Esophagus squamous epithelium (tissue), 5 donors: ENCODE measurements at regions not wholly inside any gene's neighbourhood (a gene's known extent, or its start where the extent isn't known, plus 50 kb on each side); places are given as distances from the start of the nearest gene placed in this dataset.
A peak's percentile ranks its signal among the peaks of the same experiment; 100 is the strongest.

Experiments
- DNase-seq: peaks from one replicate; lab custom pipeline; 2025; lab: John Stamatoyannopoulos, UW
- H3K27ac ChIP-seq, 4 donors: fragments of 200-600 bp; sonication (generic); one replicate each; pipeline ENCODE4 v1.5.1; 2016 to 2019; ENCODE audit warnings: mild to moderate bottlenecking in 1 of 4
- H3K27me3 ChIP-seq, 4 donors: fragments of 200-600 bp; sonication (generic); 1 replicate in 3 of 4; 2 replicates in 1 of 4; pipeline versions ENCODE4 v1.5.1 to v1.6.0; 2017 to 2021; ENCODE audit warnings: antibody characterized with exemption in 1 of 4
- H3K36me3 ChIP-seq, 3 donors: fragments of 200-600 bp; sonication (generic); one replicate each; pipeline ENCODE4 v1.5.1; 2016 to 2019
- H3K4me1 ChIP-seq, 3 donors: fragments of 200-600 bp; sonication (generic); one replicate each; pipeline ENCODE4 v1.5.1; 2017 to 2019
- H3K4me3 ChIP-seq, 4 donors: fragments of 200-600 bp; sonication (generic); 1 replicate in 3 of 4; 2 replicates in 1 of 4; pipeline ENCODE4 v1.5.1; 2016 to 2019; ENCODE audit warnings: mild to moderate bottlenecking in 2 of 4, moderate library complexity in 1 of 4
- H3K9me3 ChIP-seq, 3 donors: fragments of 200-600 bp; sonication (generic); one replicate each; pipeline ENCODE4 v1.5.1; 2016 to 2019
- CTCF ChIP-seq, 6 experiments: fragments of 450-650 bp in 4 of 6; fragments of 200-600 bp in 2 of 6; sonication (generic) in 2 of 6; IDR thresholded peaks; one replicate each; pipeline ENCODE4 v1.5.1; 2016 to 2019; ENCODE audit warnings: antibody characterized with exemption in 6 of 6, mild to moderate bottlenecking in 4 of 6, moderate library complexity in 4 of 6
- POLR2A ChIP-seq, 4 donors: fragments of 450-650 bp; IDR thresholded peaks; one replicate each; pipeline ENCODE4 v1.6.1; 2017; ENCODE audit warnings: antibody characterized with exemption in 4 of 4, mild to moderate bottlenecking in 4 of 4, moderate library complexity in 3 of 4
- WGBS, 2 donors: methylation state at CpG; one replicate each; pipeline ENCODE4 v1.1.5; 2018; 5-methylcytosine and 5-hydroxymethylcytosine counted together
- intact Hi-C: fragments of 100-400 bp; cut with DNase I; formaldehyde crosslinking; loops from one replicate; pipeline ENCODE4 v1.15.0; 2022
- donor health status: DM: yes; HTN: yes; CAD: no.

- Histone ChIP-seq H3K4me3 (no peak overlapping the region), H3K36me3 (no peaks in the 10 kb centered on the region), H3K27me3 (no peaks in the 10 kb centered on the region), H3K9me3 (no peaks in the 10 kb centered on the region), H3K4me1 (no peaks in the 10 kb centered on the region), H3K27ac (no peak overlapping the region)
- 77 to 87% methylated on average over 2 of the region's 2 CpGs for WGBS, 2 donors
- intact Hi-C loops: no loop called here
- TF ChIP-seq POLR2A (IDR thresholded peaks at IDR 0.05): no peak
- no peak for TF ChIP-seq CTCF (IDR thresholded peaks at IDR 0.05)
- no peak for DNase-seq
These were observed 319.9 kb upstream of the AKR1E2 start for GRCh38 chr10:4506095-4506494.

GRCh38 chr10:4504550-4504949 is 321.5 kb upstream of the AKR1E2 start:
- no peak overlapping the region for H3K27ac ChIP-seq
- no peak for TF ChIP-seq POLR2A (IDR thresholded peaks at IDR 0.05)
- H3K4me1 ChIP-seq: no peaks in the 10 kb centered on the region
- H3K36me3 ChIP-seq: no peaks in the 10 kb centered on the region
- H3K4me3 ChIP-seq: no peak overlapping the region
- WGBS, 2 donors: 84 to 88% methylated on average over 5 of the region's 5 CpGs
- H3K27me3 ChIP-seq: no peaks in the 10 kb centered on the region
- intact Hi-C loops: no loop called here
- DNase-seq: no peak
- H3K9me3 ChIP-seq: no peaks in the 10 kb centered on the region

GRCh38 chr10:4503076-4503475 is 322.9 kb upstream of the AKR1E2 start:
- no peak for DNase-seq

GRCh38 chr10:4501306-4501705 is 324.7 kb upstream of the AKR1E2 start:
- H3K4me1 ChIP-seq: peaks cover 0 to 8% (median 8%) of the 10 kb centered on the region in 3 donors
- intact Hi-C loops: no loop called here
- no peak overlapping the region for H3K27ac ChIP-seq
- H3K36me3 ChIP-seq: no peaks in the 10 kb centered on the region
- TF ChIP-seq CTCF (IDR thresholded peaks at IDR 0.05) (no peak), POLR2A (IDR thresholded peaks at IDR 0.05) (no peak)
- no peak for DNase-seq
- no peaks in the 10 kb centered on the region for H3K27me3 ChIP-seq
- H3K4me3 ChIP-seq: no peak overlapping the region
- H3K9me3 ChIP-seq: no peaks in the 10 kb centered on the region
- WGBS, 2 donors: 84 to 87% methylated on average over 2 of the region's 2 CpGs

More at GRCh38 chr10:4503076-4503475, 322.9 kb upstream of the AKR1E2 start:
- Histone ChIP-seq H3K4me1 (peaks cover 0 to 5% (median 5%) of the 10 kb centered on the region in 3 donors), H3K4me3 (no peak overlapping the region), H3K27ac (no peak overlapping the region), H3K27me3 (no peaks in the 10 kb centered on the region), H3K9me3 (no peaks in the 10 kb centered on the region), H3K36me3 (no peaks in the 10 kb centered on the region)
- TF ChIP-seq CTCF (IDR thresholded peaks at IDR 0.05): no peak
- no peak for TF ChIP-seq POLR2A (IDR thresholded peaks at IDR 0.05)
- intact Hi-C loops: no loop called here
- 81 to 91% methylated on average over 2 of the region's 2 CpGs for WGBS, 2 donors

- WGBS, 2 donors: 32 to 47% methylated on average over 6 of the region's 6 CpGs
These were observed 327.2 kb upstream of the AKR1E2 start for GRCh38 chr10:4498711-4499251.

More at GRCh38 chr10:4498711-4499251, 327.2 kb upstream of the AKR1E2 start:
- H3K27me3 ChIP-seq: no peaks in the 10 kb centered on the region
- no peak for DNase-seq
- no peak overlapping the region for H3K4me3 ChIP-seq
- intact Hi-C loops: no loop called here
- H3K36me3 ChIP-seq: no peaks in the 10 kb centered on the region
- H3K27ac ChIP-seq: peak overlapping the region; percentile 33 to 87 (median 78)
- TF ChIP-seq CTCF (IDR thresholded peaks at IDR 0.05): no peak
- TF ChIP-seq POLR2A (IDR thresholded peaks at IDR 0.05): no peak
- H3K4me1 ChIP-seq: peaks cover 0 to 8% (median 8%) of the 10 kb centered on the region in 3 donors
- no peaks in the 10 kb centered on the region for H3K9me3 ChIP-seq
